VCaP (cell line): ENCODE measurements at regions not wholly inside any gene's neighbourhood (a gene's known extent, or its start where the extent isn't known, plus 50 kb on each side); places are given as distances from the start of the nearest gene placed in this dataset.
"Not testable (repeated sequence)": the region's sequence is repeated elsewhere in the genome, so short reads cannot be mapped to it uniquely, and the experiment has no call there.

Source experiments
- H3K27ac ChIP-seq: fragments of 450-650 bp; 2 replicates; pipeline ENCODE4 v1.5.1; 2017
- TF ChIP-seq, protein P1 (sequence below): fragments of 450-650 bp; conservative IDR thresholded peaks from 2 replicates; pipeline ENCODE4 v1.5.1; 2017; ENCODE audit warnings: mild to moderate bottlenecking, moderate library complexity

GRCh38 chr6:20008131-20008530, 171.0 kb downstream of the ID4 start:
- TF ChIP-seq, protein P1, sequence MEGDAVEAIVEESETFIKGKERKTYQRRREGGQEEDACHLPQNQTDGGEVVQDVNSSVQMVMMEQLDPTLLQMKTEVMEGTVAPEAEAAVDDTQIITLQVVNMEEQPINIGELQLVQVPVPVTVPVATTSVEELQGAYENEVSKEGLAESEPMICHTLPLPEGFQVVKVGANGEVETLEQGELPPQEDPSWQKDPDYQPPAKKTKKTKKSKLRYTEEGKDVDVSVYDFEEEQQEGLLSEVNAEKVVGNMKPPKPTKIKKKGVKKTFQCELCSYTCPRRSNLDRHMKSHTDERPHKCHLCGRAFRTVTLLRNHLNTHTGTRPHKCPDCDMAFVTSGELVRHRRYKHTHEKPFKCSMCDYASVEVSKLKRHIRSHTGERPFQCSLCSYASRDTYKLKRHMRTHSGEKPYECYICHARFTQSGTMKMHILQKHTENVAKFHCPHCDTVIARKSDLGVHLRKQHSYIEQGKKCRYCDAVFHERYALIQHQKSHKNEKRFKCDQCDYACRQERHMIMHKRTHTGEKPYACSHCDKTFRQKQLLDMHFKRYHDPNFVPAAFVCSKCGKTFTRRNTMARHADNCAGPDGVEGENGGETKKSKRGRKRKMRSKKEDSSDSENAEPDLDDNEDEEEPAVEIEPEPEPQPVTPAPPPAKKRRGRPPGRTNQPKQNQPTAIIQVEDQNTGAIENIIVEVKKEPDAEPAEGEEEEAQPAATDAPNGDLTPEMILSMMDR, result no peak
- no peak overlapping the region for H3K27ac ChIP-seq

DNA sequence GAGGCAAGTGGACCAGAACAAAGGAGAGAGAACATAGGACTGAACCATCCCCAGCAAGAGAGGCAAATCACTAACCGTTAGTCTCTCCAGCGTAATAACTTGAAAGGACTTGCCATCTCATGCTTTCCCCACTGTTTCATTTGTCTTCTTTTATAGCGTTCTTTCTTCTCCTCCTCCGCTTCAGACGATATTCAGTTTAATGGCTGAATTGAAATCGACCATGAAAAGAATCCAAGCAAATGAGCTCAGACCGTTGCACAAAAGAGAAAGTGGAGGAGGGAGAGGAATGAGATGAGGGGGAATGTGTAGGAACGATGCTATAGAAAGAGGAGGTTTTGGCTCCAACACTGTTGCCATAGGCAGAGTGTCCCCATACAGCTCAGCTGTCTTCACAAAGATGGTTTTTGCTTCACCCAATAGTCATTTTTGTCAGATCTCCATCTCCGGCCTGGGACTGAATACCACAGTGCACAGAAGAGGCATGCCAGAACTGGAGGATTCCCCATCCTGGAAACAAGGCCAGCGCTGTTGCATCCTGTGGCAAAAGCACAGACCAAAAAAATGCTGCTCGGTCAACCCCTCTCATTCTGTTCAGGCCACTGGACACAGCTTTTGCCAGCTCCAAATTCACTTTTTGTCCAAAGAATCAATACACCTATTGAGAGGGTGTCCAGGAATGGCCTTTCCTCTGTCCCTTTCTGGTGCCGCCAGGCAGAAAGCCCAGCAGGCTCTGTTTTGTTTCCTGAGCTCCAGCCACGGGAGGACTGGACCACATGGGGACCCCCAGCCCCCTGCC, 176.1 kb downstream of the ID4 start:
- TF ChIP-seq, protein P1, result no peak
- H3K27ac ChIP-seq, result no peak overlapping the region

- H3K27ac ChIP-seq, result no peak overlapping the region
These were observed 177.3 kb downstream of the ID4 start for GRCh38 chr6:20014508-20014907.

DNA sequence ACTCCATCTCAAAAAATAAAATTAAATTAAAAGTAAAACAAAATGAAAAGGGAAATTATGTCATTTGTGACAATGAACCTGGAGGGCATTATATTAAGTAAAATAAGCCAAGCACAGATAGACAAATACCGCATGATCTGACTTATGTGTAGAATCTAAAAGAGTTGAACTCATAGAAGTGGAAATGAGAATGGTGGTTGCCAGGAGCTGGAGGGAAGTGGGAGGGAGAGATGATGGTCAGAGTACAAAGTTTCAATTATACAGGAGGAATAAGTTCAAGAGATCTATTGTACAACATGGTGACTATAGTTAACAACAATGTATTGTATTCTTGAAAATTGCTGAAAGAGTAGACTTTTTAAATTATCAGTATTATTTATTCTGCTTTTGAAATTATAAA, 183.4 kb downstream of the ID4 start:
- H3K27ac ChIP-seq, result no peak overlapping the region
- TF ChIP-seq, protein P1, result no peak

More at GRCh38 chr6:20014508-20014907, 177.3 kb downstream of the ID4 start:
- TF ChIP-seq, protein P1, result no peak

- no peak overlapping the region for H3K27ac ChIP-seq
- TF ChIP-seq, protein P1, result no peak
These were observed 184.6 kb downstream of the ID4 start for GRCh38 chr6:20021795-20022194.

DNA sequence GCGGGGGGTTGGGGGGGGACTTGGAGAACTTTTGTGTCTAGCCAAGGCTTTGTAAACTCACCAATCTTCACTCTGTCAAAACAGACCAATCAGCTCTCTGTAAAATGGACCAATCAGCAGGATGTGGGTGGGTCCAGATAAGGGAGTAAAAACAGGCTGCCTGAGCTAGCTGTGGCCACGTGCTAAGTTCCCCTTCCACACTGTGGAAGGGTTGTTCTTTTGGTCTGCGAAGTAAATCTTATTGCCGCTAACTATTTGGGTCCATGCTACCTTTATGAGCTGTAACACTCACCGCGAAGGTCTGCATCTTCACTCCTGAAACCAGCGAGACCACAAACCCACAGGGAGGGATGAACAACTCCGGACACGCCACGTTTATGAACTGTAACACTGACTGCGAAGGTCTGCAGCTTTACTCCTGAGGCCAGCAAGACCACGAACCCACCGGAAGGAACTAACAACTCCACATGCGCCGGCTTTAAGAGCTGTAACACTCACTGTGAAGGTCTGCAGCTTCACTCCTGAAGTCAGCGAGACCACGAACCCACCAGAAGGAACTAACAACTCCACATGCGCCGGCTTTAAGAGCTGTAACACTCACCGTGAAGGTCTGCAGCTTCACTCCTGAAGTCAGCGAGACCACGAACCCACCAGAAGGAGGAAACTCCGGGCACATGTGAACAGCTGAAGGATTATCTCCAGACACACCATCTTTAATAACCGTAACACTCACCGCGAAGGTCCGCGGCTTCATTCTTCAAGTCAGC, 186.6 kb downstream of the ID4 start:
- H3K27ac ChIP-seq, result not testable (repeated sequence)

DNA sequence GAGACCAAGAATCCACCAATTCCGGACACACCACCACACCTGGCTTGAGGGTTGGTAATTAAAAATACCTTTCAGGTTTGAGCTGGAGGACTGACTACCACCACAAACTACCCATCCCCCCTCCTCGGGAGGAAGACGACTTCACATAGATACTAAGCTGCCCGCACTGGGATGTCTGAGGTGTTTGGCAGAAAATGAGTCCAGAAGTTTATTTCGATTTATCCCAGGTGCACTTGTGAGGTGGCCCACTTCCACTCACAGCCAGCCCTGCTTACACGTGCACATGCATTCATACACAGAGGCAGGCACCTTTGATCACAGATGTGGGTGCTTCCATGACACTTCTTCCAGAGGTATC, 187.1 kb downstream of the ID4 start:
- no peak overlapping the region for H3K27ac ChIP-seq
- TF ChIP-seq, protein P1, result no peak

- TF ChIP-seq, protein P1, result 0 out of 2 replicates have a peak, but pooled peaks have one; percentile 30
These were observed 187.3 kb downstream of the MBOAT1 start for GRCh38 chr6:20024978-20025377.

More at GRCh38 chr6:20024978-20025377, 187.3 kb downstream of the MBOAT1 start:
- H3K27ac ChIP-seq, result no peak overlapping the region
